H9 (cell line): ENCODE measurements at regions not wholly inside any gene's neighbourhood (a gene's known extent, or its start where the extent isn't known, plus 50 kb on each side); places are given as distances from the start of the nearest gene placed in this dataset.

Experiments
- DNase-seq: peaks from one replicate; pipeline ENCODE4 v3.0.0-alpha.2; 2017
- H2AFZ ChIP-seq: one replicate; pipeline ENCODE4 v1.6.1; 2013; ENCODE audit warnings: mild to moderate bottlenecking, low read length, control low read depth, moderate library complexity
- H2AK5ac ChIP-seq: 2 replicates; pipeline ENCODE4 v1.6.1; 2013; ENCODE audit warnings: low read length, control low read depth, mixed read lengths; ENCODE audit not compliant: insufficient read length
- H2BK120ac ChIP-seq: one replicate; pipeline ENCODE4 v1.6.1; 2013; ENCODE audit warnings: low read depth, mild to moderate bottlenecking, low read length, control low read depth, inconsistent platforms; ENCODE audit not compliant: poor library complexity, severe bottlenecking
- H2BK12ac ChIP-seq: 2 replicates; pipeline ENCODE4 v1.6.1; 2013; ENCODE audit warnings: low read length, control low read depth, mixed read lengths, low read depth; ENCODE audit not compliant: insufficient read length
- H2BK15ac ChIP-seq: 2 replicates; pipeline ENCODE4 v1.6.1; 2013; ENCODE audit warnings: low read depth, low read length, control low read depth
- H2BK20ac ChIP-seq: one replicate; pipeline ENCODE4 v1.6.1; 2013; ENCODE audit warnings: low read depth, mild to moderate bottlenecking, low read length, control low read depth, inconsistent platforms; ENCODE audit not compliant: poor library complexity, severe bottlenecking
- H2BK5ac ChIP-seq: 2 replicates; pipeline ENCODE4 v1.6.1; 2013; ENCODE audit warnings: low read length, control low read depth, mixed read lengths; ENCODE audit not compliant: insufficient read length
- H3K14ac ChIP-seq: 2 replicates; pipeline ENCODE4 v1.6.1; 2013; ENCODE audit warnings: low read length, control low read depth; ENCODE audit not compliant: insufficient read depth
- H3K18ac ChIP-seq: 2 replicates; pipeline ENCODE4 v1.6.1; 2013; ENCODE audit warnings: low read depth, mild to moderate bottlenecking, mixed read lengths, low read length, control low read depth; ENCODE audit not compliant: insufficient read length
- H3K23ac ChIP-seq: 2 replicates; pipeline ENCODE4 v1.6.1; 2013; ENCODE audit warnings: low read length, control low read depth, mixed read lengths, low read depth; ENCODE audit not compliant: insufficient read length
- H3K23me2 ChIP-seq: 2 replicates; pipeline ENCODE4 v1.6.1; 2013; ENCODE audit warnings: low read depth, mild to moderate bottlenecking, mixed read lengths, low read length, control low read depth; ENCODE audit not compliant: insufficient read length, poor library complexity, severe bottlenecking
- H3K27ac ChIP-seq: 2 replicates; pipeline ENCODE4 v1.5.1; 2013; ENCODE audit warnings: low read length, control low read depth, mixed read lengths, low read depth; ENCODE audit not compliant: insufficient read length
- H3K27me3 ChIP-seq: 2 replicates; pipeline ENCODE4 v1.6.1; 2013; ENCODE audit warnings: low read length, control low read depth, inconsistent platforms; ENCODE audit not compliant: insufficient read depth
- H3K4ac ChIP-seq: 2 replicates; pipeline ENCODE4 v1.6.1; 2013; ENCODE audit warnings: low read depth, mild to moderate bottlenecking, control low read depth, inconsistent platforms, low read length, moderate library complexity
- H3K4me1 ChIP-seq: 2 replicates; pipeline ENCODE4 v1.6.1; 2013; ENCODE audit warnings: low read length, control low read depth, inconsistent platforms; ENCODE audit not compliant: insufficient read depth
- H3K4me2 ChIP-seq: 2 replicates; pipeline ENCODE4 v1.6.1; 2013; ENCODE audit warnings: low read length, control low read depth, mixed read lengths; ENCODE audit not compliant: insufficient read length, insufficient read depth
- H3K56ac ChIP-seq: 2 replicates; pipeline ENCODE4 v1.6.1; 2013; ENCODE audit warnings: low read depth, mild to moderate bottlenecking, mixed read lengths, low read length, control low read depth; ENCODE audit not compliant: insufficient read length
- H3K79me1 ChIP-seq: 2 replicates; pipeline ENCODE4 v1.6.1; 2013; ENCODE audit warnings: low read depth, mild to moderate bottlenecking, moderate library complexity, low read length, control low read depth, inconsistent platforms; ENCODE audit not compliant: insufficient read depth, poor library complexity, severe bottlenecking
- H3K79me2 ChIP-seq: 2 replicates; pipeline ENCODE4 v1.6.1; 2013; ENCODE audit warnings: low read length, control low read depth, inconsistent platforms; ENCODE audit not compliant: insufficient read depth
- H3K9ac ChIP-seq: 2 replicates; pipeline ENCODE4 v1.6.1; 2013; ENCODE audit warnings: low read length, control low read depth, mixed read lengths; ENCODE audit not compliant: insufficient read length; ENCODE audit errors: extremely low read depth
- H3K9me3 ChIP-seq: one replicate; pipeline ENCODE4 v1.6.1; 2013; ENCODE audit warnings: low read depth, low read length, inconsistent platforms; ENCODE audit not compliant: control insufficient read depth
- H3T11ph ChIP-seq: one replicate; pipeline ENCODE4 v1.6.1; 2013; ENCODE audit warnings: mild to moderate bottlenecking, low read length, control low read depth, inconsistent platforms
- H4K20me1 ChIP-seq: one replicate; pipeline ENCODE4 v1.6.1; 2013; ENCODE audit not compliant: control insufficient read depth, insufficient read length, insufficient read depth
- H4K5ac ChIP-seq: 2 replicates; pipeline ENCODE4 v1.6.1; 2013; ENCODE audit warnings: low read depth, mild to moderate bottlenecking, mixed read lengths, low read length, control low read depth; ENCODE audit not compliant: insufficient read length
- H4K8ac ChIP-seq: replicated peaks from 2 replicates; pipeline ENCODE4 v1.6.1; 2013; ENCODE audit warnings: low read length, control low read depth, mixed read lengths, low read depth; ENCODE audit not compliant: insufficient read length
- H4K91ac ChIP-seq: 2 replicates; pipeline ENCODE4 v1.6.1; 2013; ENCODE audit warnings: low read depth, mild to moderate bottlenecking, moderate library complexity, mixed read lengths, low read length, control low read depth; ENCODE audit not compliant: insufficient read length
- H3K27ac Mint-ChIP-seq, 3 experiments: 2 replicates in 2 of 3; 3 replicates in 1 of 3; pipeline ENCODE4 v1.8.0; 2020 to 2021; ENCODE audit warnings: mixed read lengths in 3 of 3, mild to moderate bottlenecking in 1 of 3, moderate library complexity in 1 of 3
- H3K27me3 Mint-ChIP-seq: 2 replicates; pipeline ENCODE4 v1.8.0; 2021; ENCODE audit warnings: low read depth, mild to moderate bottlenecking, moderate library complexity, mixed read lengths
- H3K36me3 Mint-ChIP-seq, 3 experiments: 2 replicates in 2 of 3; 3 replicates in 1 of 3; pipeline ENCODE4 v1.8.0; 2020 to 2021; ENCODE audit warnings: low read depth in 3 of 3, mixed read lengths in 3 of 3; ENCODE audit not compliant: insufficient read depth in 1 of 3
- H3K4me1 Mint-ChIP-seq, 2 experiments: 2 replicates each; pipeline ENCODE4 v1.8.0; 2020; ENCODE audit warnings: mixed read lengths in 2 of 2
- H3K4me3 Mint-ChIP-seq, 2 experiments: 2 replicates in 1 of 2; 3 replicates in 1 of 2; pipeline ENCODE4 v1.8.0; 2020 to 2021; ENCODE audit warnings: mild to moderate bottlenecking in 2 of 2, mixed read lengths in 2 of 2, moderate library complexity in 1 of 2
- H3K9me3 Mint-ChIP-seq, 2 experiments: 2 replicates in 1 of 2; 3 replicates in 1 of 2; pipeline ENCODE4 v1.8.0; 2020; ENCODE audit warnings: mild to moderate bottlenecking in 2 of 2, mixed read lengths in 2 of 2, moderate library complexity in 1 of 2
- TF ChIP-seq, protein P1 (sequence below): fragments of 200-600 bp; sonication (generic); conservative IDR thresholded peaks from 3 replicates; pipeline ENCODE4 v1.8.0; 2021; ENCODE audit warnings: antibody characterized with exemption, mild to moderate bottlenecking

DNA sequence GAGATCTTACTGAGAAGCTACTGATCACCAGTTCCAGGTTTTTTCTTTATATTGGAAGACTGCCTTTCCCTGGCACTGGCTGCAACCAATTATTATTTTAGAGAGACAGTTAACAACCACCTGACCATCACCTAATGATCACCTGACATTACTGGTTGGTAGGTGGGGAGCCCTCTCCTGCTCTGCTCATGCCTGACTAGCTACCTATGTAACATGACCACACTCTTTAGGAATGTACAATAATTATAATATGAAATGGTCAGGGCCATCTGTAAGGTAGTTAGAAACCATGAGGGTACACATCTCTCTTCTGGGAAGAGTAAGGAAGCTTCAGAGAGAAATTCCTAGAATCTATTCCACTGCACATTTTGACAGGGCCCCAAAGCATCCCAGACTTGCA is 59.0 kb upstream of the SCEL start:
- Histone ChIP-seq H4K20me1 (no peaks in the 10 kb centered on the region), H3K79me2 (no peaks in the 10 kb centered on the region), H3K27me3 (no peaks in the 10 kb centered on the region), H3K18ac (no peak overlapping the region), H2BK20ac (no peak overlapping the region), H3K23me2 (no peaks in the 10 kb centered on the region), H3K56ac (no peak overlapping the region), H2AFZ (no peak overlapping the region), H3K4me1 (peaks cover 6% of the 10 kb centered on the region; the same call in 1 of the 2 replicates), H2BK5ac (no peak overlapping the region), H4K5ac (no peak overlapping the region), H2AK5ac (no peak overlapping the region), H3T11ph (no peak overlapping the region), H3K27ac (no peak overlapping the region), H3K9me3 (no peaks in the 10 kb centered on the region), H3K4ac (no peak overlapping the region), H2BK12ac (no peak overlapping the region), H3K9ac (no peak overlapping the region), H4K8ac (no peak overlapping the region), H3K23ac (no peak overlapping the region), H3K14ac (no peak overlapping the region), H3K4me2 (no peak overlapping the region), H4K91ac (no peak overlapping the region), H2BK15ac (no peak overlapping the region), H2BK120ac (no peak overlapping the region), H3K79me1 (no peaks in the 10 kb centered on the region)
- Mint-ChIP-seq H3K36me3 (peaks cover 0 to 5% (median 5%) of the 10 kb centered on the region in 3 experiments; a peak in 5 of 7 replicates), H3K27me3 (no peaks in the 10 kb centered on the region; the same call in 1 of the 2 replicates), H3K4me1 (peaks cover 27 to 34% of the 10 kb centered on the region in 2 experiments), H3K9me3 (peaks cover 3 to 4% of the 10 kb centered on the region in 2 experiments; a peak in 4 of 5 replicates), H3K27ac (no peak overlapping the region), H3K4me3 (no peak overlapping the region)
- TF ChIP-seq, protein P1, sequence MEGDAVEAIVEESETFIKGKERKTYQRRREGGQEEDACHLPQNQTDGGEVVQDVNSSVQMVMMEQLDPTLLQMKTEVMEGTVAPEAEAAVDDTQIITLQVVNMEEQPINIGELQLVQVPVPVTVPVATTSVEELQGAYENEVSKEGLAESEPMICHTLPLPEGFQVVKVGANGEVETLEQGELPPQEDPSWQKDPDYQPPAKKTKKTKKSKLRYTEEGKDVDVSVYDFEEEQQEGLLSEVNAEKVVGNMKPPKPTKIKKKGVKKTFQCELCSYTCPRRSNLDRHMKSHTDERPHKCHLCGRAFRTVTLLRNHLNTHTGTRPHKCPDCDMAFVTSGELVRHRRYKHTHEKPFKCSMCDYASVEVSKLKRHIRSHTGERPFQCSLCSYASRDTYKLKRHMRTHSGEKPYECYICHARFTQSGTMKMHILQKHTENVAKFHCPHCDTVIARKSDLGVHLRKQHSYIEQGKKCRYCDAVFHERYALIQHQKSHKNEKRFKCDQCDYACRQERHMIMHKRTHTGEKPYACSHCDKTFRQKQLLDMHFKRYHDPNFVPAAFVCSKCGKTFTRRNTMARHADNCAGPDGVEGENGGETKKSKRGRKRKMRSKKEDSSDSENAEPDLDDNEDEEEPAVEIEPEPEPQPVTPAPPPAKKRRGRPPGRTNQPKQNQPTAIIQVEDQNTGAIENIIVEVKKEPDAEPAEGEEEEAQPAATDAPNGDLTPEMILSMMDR: no peak
- DNase-seq: no peak
